BLaER1 (cell line): ENCODE measurements at regions not wholly inside any gene's neighbourhood (a gene's known extent, or its start where the extent isn't known, plus 50 kb on each side); places are given as distances from the start of the nearest gene placed in this dataset.

Experiments used
- H3K27ac ChIP-seq: shearing (Covaris generic); formaldehyde crosslinking; 2 replicates; pipeline ENCODE4 v1.8.1; 2022
- H3K27me3 ChIP-seq: shearing (Covaris generic); formaldehyde crosslinking; 2 replicates; pipeline ENCODE4 v1.8.1; 2022
- H3K36me3 ChIP-seq: shearing (Covaris generic); formaldehyde crosslinking; 2 replicates; pipeline ENCODE4 v1.8.1; 2022
- H3K4me1 ChIP-seq: shearing (Covaris generic); formaldehyde crosslinking; 2 replicates; pipeline ENCODE4 v1.8.1; 2022
- H3K4me2 ChIP-seq: shearing (Covaris generic); formaldehyde crosslinking; 2 replicates; pipeline ENCODE4 v1.8.1; 2022
- H3K4me3 ChIP-seq: shearing (Covaris generic); formaldehyde crosslinking; 2 replicates; pipeline ENCODE4 v1.8.1; 2022
- H3K9ac ChIP-seq: shearing (Covaris generic); formaldehyde crosslinking; 2 replicates; pipeline ENCODE4 v1.8.1; 2022
- H3K9me3 ChIP-seq: shearing (Covaris generic); formaldehyde crosslinking; 2 replicates; pipeline ENCODE4 v1.8.1; 2022
- H4K20me1 ChIP-seq: shearing (Covaris generic); formaldehyde crosslinking; 2 replicates; pipeline ENCODE4 v1.8.1; 2022
- Cebpa-rat ChIP-seq: shearing (Covaris generic); IDR thresholded peaks from 2 replicates; pipeline ENCODE4 v1.8.1; 2022

DNA sequence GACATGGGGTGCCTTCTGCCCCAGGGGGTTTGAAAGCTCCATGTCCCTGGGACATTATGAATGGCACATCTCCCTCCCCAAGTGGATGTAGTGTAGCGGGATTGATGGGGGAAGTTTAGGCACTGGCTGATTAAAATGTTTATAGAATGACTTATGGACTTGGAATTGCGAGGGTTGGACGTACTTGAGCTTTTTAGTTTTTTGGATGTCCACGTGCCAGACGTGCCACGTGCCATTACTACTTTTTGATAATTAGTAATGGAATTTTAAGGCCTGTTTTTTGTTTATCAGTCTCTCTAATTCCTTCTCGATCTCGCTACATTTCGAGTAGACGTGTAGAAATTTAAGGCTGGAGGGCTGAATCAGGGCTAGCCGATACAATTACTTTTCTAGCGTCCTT lies 162.8 kb downstream of the TBXT start:
- Histone ChIP-seq H3K27me3 (peaks cover 44% of the 10 kb centered on the region), H3K4me2 (no peak overlapping the region), H3K36me3 (no peaks in the 10 kb centered on the region), H3K4me3 (no peak overlapping the region), H3K9ac (no peak overlapping the region), H3K4me1 (no peaks in the 10 kb centered on the region), H3K27ac (no peak overlapping the region), H4K20me1 (no peaks in the 10 kb centered on the region), H3K9me3 (peaks cover 36% of the 10 kb centered on the region)
- no peak for TF ChIP-seq Cebpa-rat

DNA sequence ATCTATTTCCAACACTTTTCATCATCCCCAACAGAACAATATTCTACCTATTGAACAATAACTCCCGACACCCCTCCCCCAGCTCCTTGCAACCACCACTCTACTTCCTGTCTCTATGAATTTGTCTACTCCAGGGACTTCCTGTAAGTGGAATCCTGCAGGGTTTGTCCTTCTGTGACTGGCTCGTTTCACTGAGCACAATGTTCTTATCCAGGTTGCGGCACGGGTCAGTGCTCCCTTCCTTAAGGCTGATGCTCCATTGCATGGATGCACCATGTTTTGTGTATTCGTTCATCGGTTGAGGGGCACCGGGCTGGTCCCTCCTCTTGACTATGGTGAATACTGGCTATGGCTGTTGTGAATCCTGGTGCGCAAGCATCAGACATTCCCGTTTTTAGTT lies 163.2 kb downstream of the TBXT start:
- Histone ChIP-seq H3K36me3 (no peaks in the 10 kb centered on the region), H3K4me1 (no peaks in the 10 kb centered on the region), H3K9me3 (peaks cover 36% of the 10 kb centered on the region), H3K9ac (no peak overlapping the region), H3K4me2 (no peak overlapping the region), H3K27ac (no peak overlapping the region), H3K4me3 (no peak overlapping the region), H4K20me1 (no peaks in the 10 kb centered on the region), H3K27me3 (peaks cover 44% of the 10 kb centered on the region)
- no peak for TF ChIP-seq Cebpa-rat

DNA sequence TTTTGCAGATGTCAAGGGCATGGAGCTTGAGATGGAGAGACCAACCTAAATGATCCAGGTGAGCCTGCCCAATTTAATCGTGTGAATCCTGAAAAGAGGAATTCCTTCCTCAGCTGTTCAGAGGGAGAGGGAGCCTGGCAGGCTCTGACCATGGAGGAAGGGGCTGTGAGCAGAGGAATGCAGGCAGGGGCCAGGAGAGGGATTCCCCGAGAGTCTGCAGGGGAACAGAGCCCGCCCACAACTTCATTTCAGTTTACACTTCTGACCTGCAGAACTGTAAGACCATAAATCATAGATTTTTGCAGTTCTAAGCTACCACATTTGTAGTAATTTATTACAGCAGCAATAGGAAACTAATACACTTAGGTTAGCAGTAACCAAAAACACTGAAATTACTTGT lies 164.1 kb downstream of the TBXT start:
- no peaks in the 10 kb centered on the region for H3K4me1 ChIP-seq
- peaks cover 37% of the 10 kb centered on the region for H3K27me3 ChIP-seq
- TF ChIP-seq Cebpa-rat = no peak
- no peak overlapping the region for H3K9ac ChIP-seq
- no peak overlapping the region for H3K4me2 ChIP-seq
- H3K36me3 ChIP-seq = no peaks in the 10 kb centered on the region
- H3K27ac ChIP-seq = no peak overlapping the region
- no peak overlapping the region for H3K4me3 ChIP-seq
- H4K20me1 ChIP-seq = no peaks in the 10 kb centered on the region
- peaks cover 28% of the 10 kb centered on the region for H3K9me3 ChIP-seq

DNA sequence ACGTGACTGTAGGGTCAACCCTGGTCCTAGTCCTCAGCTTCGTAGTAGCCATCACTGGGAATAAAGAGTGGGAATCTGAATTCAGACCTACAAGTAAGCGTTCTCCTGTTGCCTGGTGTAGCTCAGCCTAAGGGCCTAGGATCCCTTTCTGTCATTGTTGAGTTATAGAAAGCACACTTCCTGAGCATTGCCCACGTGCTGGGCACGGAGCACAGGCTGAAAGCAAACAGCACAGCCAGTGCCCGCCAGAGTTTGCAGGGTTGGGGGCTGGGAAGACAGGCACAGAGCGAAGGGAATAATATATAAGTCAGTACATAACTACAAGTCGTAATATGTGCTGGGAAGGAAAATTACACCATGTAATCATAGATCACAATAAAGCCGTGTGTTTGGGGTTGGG lies 166.3 kb downstream of the TBXT start:
- H3K9ac ChIP-seq = no peak overlapping the region
- H3K27ac ChIP-seq = no peak overlapping the region
- TF ChIP-seq Cebpa-rat = no peak
- H4K20me1 ChIP-seq = no peaks in the 10 kb centered on the region
- peaks cover 17% of the 10 kb centered on the region for H3K27me3 ChIP-seq
- no peaks in the 10 kb centered on the region for H3K4me1 ChIP-seq
- H3K9me3 ChIP-seq = peaks cover 14% of the 10 kb centered on the region
- H3K36me3 ChIP-seq = no peaks in the 10 kb centered on the region
- no peak overlapping the region for H3K4me3 ChIP-seq
- H3K4me2 ChIP-seq = no peak overlapping the region

DNA sequence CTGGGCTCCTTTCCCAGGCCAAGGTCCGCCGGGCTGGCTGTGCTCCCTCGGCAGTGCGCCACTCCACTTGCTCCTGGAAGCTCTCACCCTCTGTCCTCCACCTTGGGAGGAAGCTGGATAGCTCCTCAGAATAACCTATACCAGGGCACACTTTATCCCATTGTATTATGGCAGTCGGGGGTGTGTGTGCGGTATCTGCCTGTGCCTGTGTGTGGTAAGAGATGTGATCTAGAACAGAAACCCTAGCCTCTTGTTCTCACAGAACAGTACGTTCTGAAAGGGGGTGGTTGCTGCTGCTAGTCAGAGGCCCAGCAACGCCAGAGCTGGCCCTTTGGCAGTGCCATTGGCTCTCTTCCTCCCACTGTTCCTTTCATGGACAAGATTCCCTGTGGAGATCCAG lies 168.4 kb downstream of the TBXT start:
- H4K20me1 ChIP-seq = no peaks in the 10 kb centered on the region
- no peaks in the 10 kb centered on the region for H3K4me1 ChIP-seq
- no peaks in the 10 kb centered on the region for H3K36me3 ChIP-seq
- H3K9ac ChIP-seq = no peak overlapping the region
- H3K27ac ChIP-seq = no peak overlapping the region
- no peaks in the 10 kb centered on the region for H3K9me3 ChIP-seq
- H3K4me2 ChIP-seq = no peak overlapping the region
- H3K4me3 ChIP-seq = no peak overlapping the region
- no peak for TF ChIP-seq Cebpa-rat
- H3K27me3 ChIP-seq = no peaks in the 10 kb centered on the region

DNA sequence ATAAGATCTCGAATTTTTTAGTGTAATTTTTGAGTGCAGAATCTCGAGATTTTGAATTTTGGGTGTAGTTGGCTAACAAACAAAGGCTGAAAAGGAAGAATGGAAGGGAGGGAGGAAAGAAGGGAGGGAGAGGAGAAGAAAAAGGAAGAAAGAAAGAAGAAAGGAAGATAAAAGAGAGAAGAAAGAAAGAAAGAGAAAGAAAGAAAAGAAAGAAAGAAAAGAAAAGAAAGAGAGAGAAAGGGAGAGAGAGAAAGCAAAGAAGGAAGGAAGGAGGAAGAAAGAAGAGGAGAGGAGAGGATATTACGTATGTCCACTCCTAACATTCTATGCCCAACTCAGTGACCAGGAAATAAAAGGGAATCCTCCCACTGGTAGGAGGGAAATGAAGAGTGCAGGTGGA lies 169.6 kb downstream of the TBXT start:
- H3K27me3 ChIP-seq = no peaks in the 10 kb centered on the region
- H3K4me2 ChIP-seq = no peak overlapping the region
- no peak overlapping the region for H3K9ac ChIP-seq
- TF ChIP-seq Cebpa-rat = no peak
- H3K4me1 ChIP-seq = no peaks in the 10 kb centered on the region
- H3K36me3 ChIP-seq = no peaks in the 10 kb centered on the region
- H3K4me3 ChIP-seq = no peak overlapping the region
- no peaks in the 10 kb centered on the region for H3K9me3 ChIP-seq
- no peaks in the 10 kb centered on the region for H4K20me1 ChIP-seq
- H3K27ac ChIP-seq = no peak overlapping the region

DNA sequence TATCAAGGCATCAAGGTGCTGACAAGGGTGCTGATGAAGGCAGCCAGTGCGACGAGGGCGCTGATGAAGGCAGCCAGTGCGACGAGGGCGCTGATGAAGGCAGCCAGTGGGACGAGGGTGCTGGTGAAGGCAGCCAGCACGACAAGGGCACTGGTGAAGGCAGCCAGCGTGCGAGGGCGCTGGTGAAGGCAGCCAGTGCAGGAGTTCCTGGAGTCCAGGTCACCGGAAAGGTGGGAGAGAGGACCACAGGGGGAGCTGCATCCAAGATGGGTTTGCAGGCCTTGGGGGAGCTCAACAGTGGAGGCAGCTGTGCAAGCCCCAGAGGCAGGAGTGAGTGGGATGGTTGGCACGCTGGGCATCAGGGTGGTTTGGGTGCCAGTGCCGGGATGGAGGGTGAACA lies 176.3 kb downstream of the TBXT start:
- Histone ChIP-seq H3K9me3 (peaks cover 9% of the 10 kb centered on the region; the same call in 1 of the 2 replicates), H3K9ac (no peak overlapping the region), H3K27me3 (peaks cover 35% of the 10 kb centered on the region), H3K27ac (no peak overlapping the region), H3K4me1 (peaks cover 16% of the 10 kb centered on the region), H3K4me2 (no peak overlapping the region), H3K4me3 (no peak overlapping the region), H3K36me3 (no peaks in the 10 kb centered on the region), H4K20me1 (peaks cover 5% of the 10 kb centered on the region; the same call in 1 of the 2 replicates)
- TF ChIP-seq Cebpa-rat = no peak

DNA sequence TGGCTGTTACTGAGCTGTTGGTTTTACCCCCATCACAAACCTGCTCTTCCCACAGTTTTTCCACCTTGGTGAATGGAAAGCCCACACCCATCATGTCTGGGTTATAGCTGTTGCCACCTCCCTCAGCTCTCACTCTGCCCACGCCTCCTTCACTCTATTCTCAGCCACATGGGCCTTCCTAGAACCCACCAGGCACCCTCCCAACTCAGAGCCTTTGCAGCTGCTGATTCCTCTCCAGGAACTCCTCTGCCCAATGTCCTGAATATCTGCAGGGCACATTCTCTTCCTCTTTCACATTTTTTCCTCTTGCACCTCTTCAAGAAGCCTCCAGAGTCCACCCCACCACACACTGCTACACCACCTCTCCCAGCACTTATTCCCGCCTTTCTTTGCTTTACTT lies 177.4 kb downstream of the TBXT start:
- no peak overlapping the region for H3K4me2 ChIP-seq
- H3K4me1 ChIP-seq = peaks cover 25% of the 10 kb centered on the region
- H4K20me1 ChIP-seq = peaks cover 5% of the 10 kb centered on the region; the same call in 1 of the 2 replicates
- H3K9ac ChIP-seq = no peak overlapping the region
- H3K27me3 ChIP-seq = peaks cover 35% of the 10 kb centered on the region
- H3K9me3 ChIP-seq = peaks cover 9% of the 10 kb centered on the region; the same call in 1 of the 2 replicates
- H3K4me3 ChIP-seq = no peak overlapping the region
- TF ChIP-seq Cebpa-rat = no peak
- H3K27ac ChIP-seq = no peak overlapping the region
- H3K36me3 ChIP-seq = no peaks in the 10 kb centered on the region

DNA sequence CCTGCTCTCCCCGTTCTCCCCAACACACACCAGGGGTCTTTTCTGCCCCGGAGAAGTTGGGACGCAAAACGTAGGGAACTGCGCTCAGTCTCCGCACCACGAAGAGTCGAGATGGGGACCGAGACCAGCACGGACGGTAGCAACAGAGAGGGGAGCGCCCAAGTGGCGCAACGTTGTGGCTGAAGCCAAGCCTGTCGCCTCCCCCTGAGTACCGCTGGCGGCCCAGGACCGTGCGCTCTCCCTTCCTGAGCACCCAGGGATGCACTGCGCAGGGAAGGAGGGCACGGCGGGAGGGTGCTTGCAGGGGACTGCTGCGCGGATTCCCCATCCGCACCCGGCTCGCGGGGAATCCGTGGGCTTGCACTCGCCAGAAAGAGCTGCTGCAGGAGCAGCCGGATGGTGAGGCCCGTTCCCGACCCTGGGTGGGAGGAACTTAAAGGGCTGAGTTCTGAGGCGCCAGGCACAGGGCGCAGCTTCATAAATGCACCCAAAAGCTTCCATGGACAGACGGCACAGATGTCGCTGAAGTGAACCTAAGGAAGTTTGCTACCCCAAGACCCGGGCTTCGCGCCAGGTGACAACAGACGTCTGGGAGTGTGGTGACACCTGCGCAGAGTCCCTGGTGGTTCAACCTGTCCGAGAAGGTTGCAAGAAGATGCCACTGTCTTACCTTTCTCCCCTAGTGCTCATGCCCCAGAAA lies 178.7 kb downstream of the TBXT start:
- Histone ChIP-seq H3K4me1 (peaks cover 25% of the 10 kb centered on the region), H4K20me1 (peaks cover 5% of the 10 kb centered on the region; the same call in 1 of the 2 replicates), H3K4me2 (no peak overlapping the region), H3K27me3 (peaks cover 35% of the 10 kb centered on the region), H3K9ac (no peak overlapping the region), H3K36me3 (no peaks in the 10 kb centered on the region), H3K27ac (no peak overlapping the region), H3K9me3 (peaks cover 9% of the 10 kb centered on the region; the same call in 1 of the 2 replicates), H3K4me3 (no peak overlapping the region)
- TF ChIP-seq Cebpa-rat = no peak

DNA sequence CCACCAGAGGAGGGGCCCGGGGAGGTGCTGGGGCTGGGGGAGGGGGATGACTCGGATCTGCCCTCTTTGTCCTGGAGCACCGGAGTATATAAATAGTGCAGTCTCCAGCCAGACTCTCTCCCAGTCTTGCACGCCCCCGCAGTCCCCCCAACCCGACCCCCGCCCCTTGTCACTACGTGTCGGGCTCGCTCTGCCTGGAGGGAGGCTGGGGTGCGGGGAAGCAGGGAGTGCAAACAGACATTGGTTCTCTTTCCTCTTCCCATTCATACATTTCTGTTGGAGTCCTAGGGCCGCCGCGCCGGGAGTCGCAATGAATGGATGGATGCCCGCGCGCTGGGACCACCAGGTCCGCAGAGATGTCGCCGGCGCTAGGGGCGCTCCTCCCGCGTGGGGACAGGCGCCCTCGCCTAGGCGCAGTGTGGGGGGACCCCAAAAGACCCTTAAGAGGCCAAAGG lies 179.3 kb downstream of the TBXT start:
- Histone ChIP-seq H3K27ac (no peak overlapping the region), H3K9ac (no peak overlapping the region), H3K27me3 (peaks cover 35% of the 10 kb centered on the region), H4K20me1 (peaks cover 5% of the 10 kb centered on the region; the same call in 1 of the 2 replicates), H3K4me2 (no peak overlapping the region), H3K4me1 (peaks cover 25% of the 10 kb centered on the region), H3K4me3 (no peak overlapping the region), H3K9me3 (peaks cover 9% of the 10 kb centered on the region; the same call in 1 of the 2 replicates), H3K36me3 (no peaks in the 10 kb centered on the region)
- TF ChIP-seq Cebpa-rat = no peak
